GM12864 (cell line): ENCODE measurements at regions not wholly inside any gene's neighbourhood (a gene's known extent, or its start where the extent isn't known, plus 50 kb on each side); places are given as distances from the start of the nearest gene placed in this dataset.

Source experiments
- DNase-seq: peaks from one replicate; pipeline ENCODE4 v3.0.0-alpha.2; 2011; ENCODE audit warnings: low read depth
- H3K4me3 ChIP-seq: 2 replicates; pipeline ENCODE4 v1.5.1; 2011; ENCODE audit warnings: mild to moderate bottlenecking, low read depth, low read length, control low read depth
- TF ChIP-seq, protein P1 (sequence below): IDR thresholded peaks from 2 replicates; pipeline ENCODE4 v1.5.1; 2011; ENCODE audit warnings: low read depth, mild to moderate bottlenecking, moderate library complexity, low read length, control low read depth, inconsistent platforms; ENCODE audit errors: missing control alignments

DNA sequence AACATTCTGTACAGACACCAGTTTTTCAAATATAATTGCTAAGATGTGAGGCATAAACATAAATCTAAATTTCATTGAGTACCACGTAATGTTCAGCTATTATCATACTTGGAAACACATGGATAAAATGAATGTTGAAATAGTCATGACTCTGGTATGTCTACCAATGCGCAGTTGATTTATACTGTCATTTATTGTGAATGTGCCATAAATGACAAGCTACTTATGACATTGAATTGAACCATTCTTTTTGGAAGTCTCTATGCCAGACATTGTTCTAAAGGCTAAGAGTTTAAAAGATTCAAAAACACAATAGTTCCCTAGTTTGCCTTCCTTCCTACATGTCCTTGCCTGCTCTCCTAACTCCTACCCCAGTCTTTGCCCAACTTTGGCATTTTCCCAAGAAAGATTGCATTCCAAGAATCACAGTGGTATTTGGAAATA, 96.6 kb upstream of the DMD start:
- TF ChIP-seq, protein P1, sequence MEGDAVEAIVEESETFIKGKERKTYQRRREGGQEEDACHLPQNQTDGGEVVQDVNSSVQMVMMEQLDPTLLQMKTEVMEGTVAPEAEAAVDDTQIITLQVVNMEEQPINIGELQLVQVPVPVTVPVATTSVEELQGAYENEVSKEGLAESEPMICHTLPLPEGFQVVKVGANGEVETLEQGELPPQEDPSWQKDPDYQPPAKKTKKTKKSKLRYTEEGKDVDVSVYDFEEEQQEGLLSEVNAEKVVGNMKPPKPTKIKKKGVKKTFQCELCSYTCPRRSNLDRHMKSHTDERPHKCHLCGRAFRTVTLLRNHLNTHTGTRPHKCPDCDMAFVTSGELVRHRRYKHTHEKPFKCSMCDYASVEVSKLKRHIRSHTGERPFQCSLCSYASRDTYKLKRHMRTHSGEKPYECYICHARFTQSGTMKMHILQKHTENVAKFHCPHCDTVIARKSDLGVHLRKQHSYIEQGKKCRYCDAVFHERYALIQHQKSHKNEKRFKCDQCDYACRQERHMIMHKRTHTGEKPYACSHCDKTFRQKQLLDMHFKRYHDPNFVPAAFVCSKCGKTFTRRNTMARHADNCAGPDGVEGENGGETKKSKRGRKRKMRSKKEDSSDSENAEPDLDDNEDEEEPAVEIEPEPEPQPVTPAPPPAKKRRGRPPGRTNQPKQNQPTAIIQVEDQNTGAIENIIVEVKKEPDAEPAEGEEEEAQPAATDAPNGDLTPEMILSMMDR: no peak
- no peak overlapping the region for H3K4me3 ChIP-seq
- no peak for DNase-seq

DNA sequence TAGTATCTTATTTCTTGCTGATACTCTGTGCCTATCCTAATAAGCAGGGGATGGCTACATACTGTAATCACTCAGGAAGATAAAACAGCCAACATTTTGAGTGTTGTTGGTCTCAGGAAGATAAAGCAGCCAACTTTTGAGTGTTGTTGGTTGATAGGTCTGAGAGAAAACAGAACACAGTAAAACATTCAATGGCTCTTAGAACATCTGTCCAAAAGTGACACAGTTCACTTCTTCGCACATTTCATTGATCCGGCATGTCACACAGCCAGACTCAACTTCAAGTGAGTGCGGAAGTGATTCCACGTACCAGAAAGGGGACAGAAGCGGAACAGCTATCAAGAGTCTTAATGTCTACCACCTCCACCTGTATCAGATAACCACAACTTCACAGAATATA, 87.3 kb upstream of the DMD start:
- no peak overlapping the region for H3K4me3 ChIP-seq
- DNase-seq: no peak
- TF ChIP-seq, protein P1: no peak

DNA sequence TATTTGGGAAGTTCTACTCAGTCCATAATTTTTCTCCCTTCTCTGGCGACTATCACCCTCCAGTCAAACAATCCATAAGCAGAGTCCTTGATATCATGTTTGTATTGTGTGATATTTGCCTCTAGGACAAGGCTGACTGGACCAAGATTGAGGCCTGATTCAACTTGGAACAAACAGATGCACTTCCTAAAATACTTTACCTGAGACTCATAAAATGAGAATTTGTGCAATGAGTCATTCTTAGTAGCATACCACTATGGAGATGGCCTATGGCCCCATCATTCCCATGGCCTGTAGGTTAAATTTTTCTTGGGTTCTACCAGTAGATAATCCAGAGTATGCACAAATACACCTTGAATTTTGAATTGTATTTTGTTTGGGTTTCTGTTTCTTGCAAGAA, 74.2 kb upstream of the DMD start:
- TF ChIP-seq, protein P1: no peak
- DNase-seq: no peak
- no peak overlapping the region for H3K4me3 ChIP-seq

DNA sequence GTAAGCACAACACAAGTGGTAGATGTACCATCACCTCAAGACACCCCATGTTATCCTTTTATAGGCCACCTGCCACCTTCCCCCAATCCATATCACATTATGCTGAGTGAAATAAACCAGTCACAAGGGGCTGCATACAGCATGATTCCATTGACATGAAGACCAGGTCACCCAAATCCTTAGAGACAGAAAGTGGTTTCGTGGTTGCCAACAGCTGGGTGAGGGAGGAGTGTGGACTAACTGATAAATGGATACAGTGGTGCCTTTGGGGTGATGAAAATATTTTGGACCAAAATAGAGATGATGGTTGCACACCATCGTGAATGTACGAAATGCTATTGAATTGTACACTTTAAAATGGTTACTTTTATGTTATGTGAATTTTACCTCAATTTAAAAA, 65.7 kb upstream of the DMD start:
- no peak for DNase-seq
- TF ChIP-seq, protein P1: no peak
- H3K4me3 ChIP-seq: no peak overlapping the region

DNA sequence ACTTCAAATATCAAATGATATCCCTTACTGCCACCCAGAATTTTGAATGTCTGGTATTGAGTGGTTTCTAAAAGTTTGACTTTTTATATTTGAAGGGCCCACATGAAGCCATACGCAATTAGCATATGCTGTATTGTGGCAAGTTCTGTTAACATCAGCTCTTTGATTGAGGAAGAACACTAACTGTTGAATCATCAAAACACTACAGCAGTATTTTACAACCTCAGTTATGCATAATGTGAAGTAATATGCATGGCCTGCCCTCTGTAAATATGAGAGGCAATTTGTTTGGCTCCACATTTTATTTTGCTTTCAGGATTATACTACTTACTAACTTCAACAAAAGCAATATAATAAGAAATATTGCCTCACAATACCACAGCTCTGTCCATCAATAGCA, 62.2 kb upstream of the DMD start:
- TF ChIP-seq, protein P1: no peak
- no peak overlapping the region for H3K4me3 ChIP-seq
- DNase-seq: no peak

DNA sequence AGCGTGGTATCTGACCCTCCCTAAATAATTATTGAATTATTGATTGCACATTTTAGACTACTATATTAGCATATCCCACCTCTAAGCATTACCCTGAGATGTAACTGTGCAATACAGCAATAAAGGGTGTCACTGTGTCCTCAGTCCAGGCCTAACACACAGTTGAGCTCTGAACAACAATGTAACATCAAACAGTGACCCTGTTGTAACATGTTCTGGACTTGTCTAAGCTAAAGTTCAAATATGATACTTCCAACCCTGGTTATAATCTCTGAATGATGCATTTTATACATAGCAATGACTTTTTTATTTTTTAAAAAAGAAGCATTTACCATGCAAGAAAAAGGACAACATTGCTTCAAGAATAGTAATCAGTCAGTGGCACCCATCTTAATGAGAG, 61.6 kb upstream of the DMD start:
- TF ChIP-seq, protein P1: no peak
- H3K4me3 ChIP-seq: no peak overlapping the region
- DNase-seq: no peak
